HG02678 (cell line): ENCODE measurements at regions not wholly inside any gene's neighbourhood (a gene's known extent, or its start where the extent isn't known, plus 50 kb on each side); places are given as distances from the start of the nearest gene placed in this dataset.
"Not testable (repeated sequence)": the region's sequence is repeated elsewhere in the genome, so short reads cannot be mapped to it uniquely, and the experiment has no call there.

Experiments used
- ATAC-seq: cut with Tn5 transposase; IDR thresholded peaks from one replicate; pipeline ENCODE4 v1.9.1; 2021; ENCODE audit warnings: mild to moderate bottlenecking, moderate library complexity; ENCODE audit not compliant: unreplicated experiment

GRCh38 chr10:30172673-30173072, 113.3 kb upstream of the JCAD start:
- no peak for ATAC-seq

GRCh38 chr10:30172091-30172490, 112.7 kb upstream of the JCAD start:
- ATAC-seq: no peak

GRCh38 chr10:30171601-30172000, 112.2 kb upstream of the JCAD start:
- no peak for ATAC-seq

DNA sequence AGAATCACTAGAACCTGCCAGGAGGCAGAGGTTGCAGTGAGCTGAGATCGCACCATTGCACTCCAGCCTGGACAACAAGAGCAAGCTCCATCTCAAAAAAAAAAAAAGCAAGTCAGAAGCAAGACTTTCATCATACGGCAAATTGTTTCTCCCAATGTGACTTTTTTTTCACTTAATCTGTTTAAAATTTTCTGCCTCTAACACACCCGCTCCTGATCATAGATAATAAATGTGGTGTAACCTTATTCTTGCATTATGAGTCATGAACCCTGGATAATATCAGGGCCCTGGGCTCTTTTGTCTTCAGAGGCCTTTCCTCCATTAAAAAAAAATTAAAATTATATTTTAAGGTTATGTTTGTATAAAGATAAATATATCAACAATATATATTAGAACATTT, 111.4 kb upstream of the JCAD start:
- no peak for ATAC-seq

DNA sequence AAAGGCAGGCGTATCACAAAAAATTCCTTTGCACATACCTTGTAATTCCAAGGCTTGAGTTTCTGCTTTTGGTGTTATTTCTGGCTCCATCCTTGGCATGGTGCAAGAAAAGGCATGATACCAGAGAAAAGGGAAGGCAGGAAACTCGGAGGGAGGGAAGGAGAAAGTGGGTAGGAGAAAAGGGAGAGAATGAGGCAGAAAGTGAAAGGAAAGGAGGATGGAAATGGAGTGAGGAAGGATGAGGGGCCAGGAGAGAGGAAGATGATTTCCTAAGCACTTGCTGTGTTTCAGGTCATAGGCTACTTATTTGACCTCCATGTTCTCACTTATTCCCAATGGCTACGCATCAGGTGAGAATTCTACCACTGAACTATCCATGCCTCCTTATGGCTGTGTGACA, 110.8 kb upstream of the JCAD start:
- ATAC-seq: no peak

DNA sequence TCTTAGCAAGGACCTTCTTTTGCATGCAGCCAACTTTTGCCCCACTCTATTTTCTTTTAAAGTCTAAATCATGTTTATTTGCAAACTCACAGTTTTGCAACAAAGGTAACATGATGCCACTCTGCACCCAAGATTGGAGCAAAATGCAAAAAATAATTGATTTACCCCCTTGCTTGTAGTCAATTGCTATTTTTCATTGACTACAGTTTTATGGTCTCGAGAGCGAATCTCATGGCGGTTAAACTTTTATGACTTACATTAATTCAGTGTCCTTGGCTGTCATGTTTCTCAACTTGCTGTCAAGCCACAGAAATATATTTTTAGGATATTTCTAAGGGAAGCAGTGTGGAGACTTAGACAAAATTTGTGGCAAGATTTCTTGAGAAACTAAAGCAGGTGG, 110.0 kb upstream of the JCAD start:
- ATAC-seq: no peak

GRCh38 chr10:30166929-30167328, 107.5 kb upstream of the JCAD start:
- no peak for ATAC-seq

- not testable (repeated sequence) for ATAC-seq
These were observed 104.0 kb upstream of the JCAD start for GRCh38 chr10:30163410-30163809.

DNA sequence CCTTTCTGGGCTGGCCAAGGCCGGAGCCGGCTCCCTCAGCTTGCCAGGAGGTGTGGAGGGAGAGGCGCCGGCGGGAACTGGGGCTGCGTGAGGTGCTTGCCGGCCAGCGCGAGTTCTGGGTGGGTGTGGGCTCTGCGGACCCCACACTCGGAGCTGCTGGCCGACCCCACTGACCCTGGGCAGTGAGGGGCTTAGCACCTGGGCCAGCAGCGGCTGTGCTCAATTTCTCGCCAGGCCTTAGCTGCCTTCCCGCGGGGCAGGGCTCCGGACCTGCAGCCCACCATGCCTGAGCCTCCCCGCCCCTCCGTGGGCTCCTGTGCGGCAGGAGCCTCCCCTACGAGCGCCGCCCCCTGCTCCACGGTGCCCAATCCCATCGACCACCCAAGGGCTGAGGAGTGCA, 103.4 kb upstream of the JCAD start:
- ATAC-seq: not testable (repeated sequence)

GRCh38 chr10:30160271-30160982, 101.0 kb upstream of the JCAD start:
- ATAC-seq: no peak

DNA sequence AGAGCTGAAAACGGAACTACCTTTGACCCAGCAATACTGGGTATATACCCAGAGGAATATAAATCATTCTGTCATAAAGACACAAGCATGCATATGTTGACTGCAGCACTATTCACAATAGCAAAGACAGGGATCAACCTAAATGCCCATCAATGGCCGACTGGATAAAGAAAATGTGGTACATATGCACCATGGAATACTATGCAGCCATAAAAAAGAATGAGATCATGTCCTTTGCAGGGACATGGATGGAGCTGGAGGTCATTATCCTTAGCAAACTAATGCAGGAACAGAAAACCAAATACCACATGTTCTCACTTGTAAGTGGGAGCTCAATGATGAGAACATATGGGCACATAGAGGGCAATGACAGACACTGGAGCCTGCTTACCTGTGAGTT, 100.2 kb upstream of the JCAD start:
- not testable (repeated sequence) for ATAC-seq

DNA sequence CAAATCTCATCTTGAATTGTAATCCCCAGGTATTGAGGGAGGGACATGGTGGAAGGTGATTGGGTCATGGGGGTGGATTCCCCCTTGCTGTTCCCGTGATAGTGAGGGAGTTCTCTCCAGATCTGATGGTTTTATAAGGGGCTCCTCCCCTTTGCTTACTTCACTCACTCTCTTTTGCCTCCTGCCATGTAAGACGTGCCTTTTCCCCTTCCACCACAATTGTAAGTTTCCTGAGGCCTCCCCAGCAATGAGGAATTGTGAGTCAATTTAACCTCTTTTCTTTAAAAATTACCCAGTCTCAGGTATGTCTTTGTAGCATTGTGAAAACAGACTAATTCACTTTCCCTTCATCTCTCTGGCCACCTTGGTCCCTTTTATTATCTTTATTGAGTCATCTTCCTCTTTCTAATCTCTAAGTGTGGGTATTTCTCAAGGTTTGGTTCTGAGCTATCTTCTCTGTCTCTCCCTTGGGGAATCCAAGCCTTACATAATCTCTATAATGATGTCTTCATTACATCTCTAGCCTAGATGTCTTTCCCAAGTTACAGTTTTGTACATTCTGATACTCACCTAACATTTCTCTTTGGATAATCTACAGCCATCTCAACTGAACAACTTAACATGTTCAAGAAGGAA, 99.1 kb upstream of the JCAD start:
- ATAC-seq: no peak

DNA sequence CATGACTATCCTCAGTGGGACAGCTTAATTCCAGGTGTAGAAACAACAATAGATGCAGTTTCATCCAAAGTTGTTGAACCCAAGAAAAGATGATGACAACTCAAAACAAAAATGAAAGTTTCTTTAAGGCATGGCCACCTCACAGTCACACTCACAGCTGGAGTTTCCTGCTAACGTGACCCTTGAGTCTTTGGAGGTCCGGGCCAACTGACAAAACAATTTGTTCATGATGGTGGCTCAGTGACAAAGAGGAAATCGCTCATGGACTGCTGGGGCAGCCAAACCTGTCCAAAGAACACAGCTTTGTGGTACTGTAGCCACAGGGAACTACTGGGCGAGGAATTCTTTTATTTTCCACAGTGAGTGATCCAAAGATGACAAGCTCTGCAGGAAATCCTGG, 96.0 kb upstream of the JCAD start:
- ATAC-seq: no peak

GRCh38 chr10:30154561-30154960, 95.2 kb upstream of the JCAD start:
- no peak for ATAC-seq

GRCh38 chr10:30154126-30154525, 94.7 kb upstream of the JCAD start:
- ATAC-seq: no peak

GRCh38 chr10:30151581-30152389, 92.4 kb upstream of the JCAD start:
- ATAC-seq: no peak

- no peak for ATAC-seq
These were observed 82.0 kb upstream of the JCAD start for GRCh38 chr10:30141423-30141822.

GRCh38 chr10:30134171-30134945, 75.0 kb upstream of the JCAD start:
- ATAC-seq: no peak

DNA sequence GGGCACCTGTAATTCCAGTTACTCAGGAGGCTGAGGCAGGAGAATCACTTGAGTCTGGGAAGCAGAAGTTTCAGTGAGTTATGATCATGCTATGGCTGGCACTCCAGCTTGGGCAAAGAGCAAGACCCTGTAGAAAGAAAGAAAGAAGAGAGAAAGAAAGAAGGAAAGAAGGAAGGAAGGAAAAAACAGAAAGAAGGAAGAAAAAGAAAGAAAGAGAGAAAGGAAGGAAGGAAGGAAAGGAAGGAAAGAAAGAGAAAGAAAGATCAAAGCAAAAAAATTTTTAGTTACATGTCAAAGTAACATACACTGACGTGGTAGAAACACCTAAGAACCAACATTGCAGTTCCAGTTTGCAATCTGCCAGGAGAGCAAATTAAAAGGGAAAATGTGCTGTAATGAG, 73.8 kb upstream of the JCAD start:
- ATAC-seq: no peak

- not testable (repeated sequence) for ATAC-seq
These were observed 72.0 kb upstream of the JCAD start for GRCh38 chr10:30131369-30131768.

- ATAC-seq: not testable (repeated sequence)
These were observed 69.9 kb upstream of the JCAD start for GRCh38 chr10:30129326-30129725.
